AG20443 (cell line): ENCODE measurements at regions not wholly inside any gene's neighbourhood (a gene's known extent, or its start where the extent isn't known, plus 50 kb on each side); places are given as distances from the start of the nearest gene placed in this dataset.
"Not testable (repeated sequence)": the region's sequence is repeated elsewhere in the genome, so short reads cannot be mapped to it uniquely, and the experiment has no call there.

Experiments used
- DNase-seq: peaks from one replicate; pipeline ENCODE4 v3.0.0; 2012; ENCODE audit warnings: low spot score, mixed read lengths

DNA sequence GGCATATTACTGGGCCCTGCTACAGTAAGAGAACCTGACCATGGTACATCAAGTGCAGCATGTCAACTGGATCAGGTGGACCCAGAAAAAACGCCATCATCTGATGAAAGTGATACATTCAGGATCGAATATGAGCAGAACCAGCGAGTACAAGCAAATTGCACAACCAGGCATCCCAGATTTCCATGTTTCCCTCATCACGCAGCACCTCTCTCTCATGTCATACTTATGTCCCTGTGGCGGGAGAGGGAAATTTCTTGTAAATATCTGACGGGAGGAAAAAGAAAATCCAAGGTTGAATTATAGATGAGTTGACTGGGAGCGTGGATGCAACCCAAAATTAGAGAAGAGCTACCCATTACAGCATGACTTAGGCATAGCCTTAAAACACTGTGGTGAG, 608.5 kb upstream of the FAT1 start:
- no peak for DNase-seq

DNA sequence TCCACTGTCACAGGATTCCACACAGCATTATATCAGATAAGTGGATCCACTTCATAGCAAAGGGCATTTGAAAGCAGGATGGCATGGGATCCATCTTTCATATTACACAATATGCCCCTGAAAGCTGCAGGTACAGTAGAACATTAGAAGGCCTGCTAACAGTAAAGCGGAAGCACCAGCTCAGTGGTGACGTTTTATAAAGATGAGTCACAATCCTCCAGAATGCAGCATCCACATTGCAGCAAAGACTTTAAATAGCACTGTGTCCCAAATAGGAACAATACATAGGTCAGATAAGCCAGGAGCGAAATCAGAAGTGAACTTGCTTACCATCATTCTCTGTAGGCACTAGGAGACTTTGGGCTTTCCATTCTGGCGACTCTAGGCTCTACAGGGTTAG, 609.5 kb upstream of the FAT1 start:
- DNase-seq = no peak

DNA sequence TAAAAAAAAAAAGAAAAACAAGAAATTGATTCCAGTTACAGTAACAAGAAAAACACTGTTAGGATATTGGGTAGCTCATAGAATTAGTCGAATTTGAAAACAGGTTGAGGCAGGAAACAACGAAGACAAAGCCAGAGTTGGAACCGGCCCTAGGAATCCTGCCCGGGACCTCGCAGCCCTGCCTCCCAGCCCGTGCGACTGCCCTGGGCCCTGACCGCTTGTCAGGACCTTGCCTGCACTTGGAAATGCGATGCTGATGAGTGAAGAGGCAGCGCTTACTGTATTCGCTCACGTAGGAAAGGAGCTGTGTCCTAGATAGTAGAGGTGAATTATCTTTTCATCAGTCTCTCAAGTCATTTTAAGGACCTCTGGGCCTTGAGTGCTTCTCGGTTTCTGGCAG, 611.7 kb upstream of the FAT1 start:
- DNase-seq = no peak

DNA sequence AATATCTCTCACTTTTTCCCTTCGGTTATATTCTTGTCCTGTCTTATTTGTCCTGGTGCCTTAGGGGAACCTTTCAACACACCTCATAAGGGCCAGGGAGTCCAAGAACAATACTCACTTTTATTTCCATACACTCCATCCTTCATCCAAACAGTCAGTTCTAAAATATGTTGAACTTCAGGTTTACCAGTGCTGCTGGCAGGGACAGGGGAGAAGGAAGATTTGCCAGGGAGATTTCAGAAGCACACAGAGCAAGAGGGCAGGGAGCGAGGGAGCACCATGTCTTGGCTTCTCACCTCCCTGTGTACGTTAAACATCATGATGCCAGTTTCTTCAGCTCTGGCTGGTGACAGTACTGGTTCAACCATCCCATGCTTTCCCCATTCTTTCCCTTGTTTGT, 631.1 kb upstream of the FAT1 start:
- no peak for DNase-seq

DNA sequence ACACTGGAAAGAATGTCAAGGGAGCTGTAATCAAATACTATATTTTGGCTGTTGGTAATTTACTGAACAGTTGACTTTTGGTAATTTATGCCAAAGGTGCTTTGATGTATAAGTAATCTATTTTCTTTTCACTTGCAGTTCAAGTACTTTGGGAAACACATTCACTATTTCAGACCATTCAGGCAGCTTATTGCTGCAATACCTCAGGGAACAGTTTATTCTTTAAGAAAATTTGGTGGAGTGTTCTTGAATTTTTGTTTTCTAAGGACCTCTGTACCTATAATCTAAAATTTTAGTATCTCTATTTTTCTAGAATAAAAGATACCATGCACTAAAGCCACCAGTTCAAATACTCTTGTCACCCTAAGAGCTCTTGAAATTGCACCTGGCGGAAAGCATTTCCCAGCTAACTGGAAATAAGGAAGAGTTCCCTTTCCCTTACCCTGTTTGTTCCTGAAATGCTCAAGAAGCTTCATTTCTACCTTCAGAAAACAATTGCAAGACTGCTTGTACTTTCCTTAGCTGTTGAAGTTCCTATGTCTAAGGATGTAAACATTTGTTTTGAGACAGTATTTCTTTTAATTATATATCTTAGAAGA, 633.5 kb upstream of the FAT1 start:
- no peak for DNase-seq

DNA sequence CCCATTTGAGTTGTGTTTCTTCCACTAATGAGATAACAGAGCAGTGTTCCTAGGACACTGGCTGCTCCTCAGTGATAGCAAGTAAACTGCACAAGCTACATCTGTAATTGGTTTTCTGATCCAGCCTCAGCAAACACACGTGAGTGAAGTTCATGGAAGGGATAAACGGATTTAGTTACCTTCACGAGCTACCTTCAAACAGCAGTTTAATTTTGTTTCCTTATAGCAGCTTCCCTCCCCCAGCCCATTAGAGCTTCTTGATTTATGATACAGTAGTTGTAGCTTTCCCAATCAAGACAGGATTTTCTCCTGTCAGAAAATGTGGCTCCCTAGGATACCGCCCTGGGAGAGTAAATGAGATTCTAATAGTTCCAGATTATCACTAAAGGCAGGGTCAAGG, 634.2 kb upstream of the FAT1 start:
- no peak for DNase-seq

DNA sequence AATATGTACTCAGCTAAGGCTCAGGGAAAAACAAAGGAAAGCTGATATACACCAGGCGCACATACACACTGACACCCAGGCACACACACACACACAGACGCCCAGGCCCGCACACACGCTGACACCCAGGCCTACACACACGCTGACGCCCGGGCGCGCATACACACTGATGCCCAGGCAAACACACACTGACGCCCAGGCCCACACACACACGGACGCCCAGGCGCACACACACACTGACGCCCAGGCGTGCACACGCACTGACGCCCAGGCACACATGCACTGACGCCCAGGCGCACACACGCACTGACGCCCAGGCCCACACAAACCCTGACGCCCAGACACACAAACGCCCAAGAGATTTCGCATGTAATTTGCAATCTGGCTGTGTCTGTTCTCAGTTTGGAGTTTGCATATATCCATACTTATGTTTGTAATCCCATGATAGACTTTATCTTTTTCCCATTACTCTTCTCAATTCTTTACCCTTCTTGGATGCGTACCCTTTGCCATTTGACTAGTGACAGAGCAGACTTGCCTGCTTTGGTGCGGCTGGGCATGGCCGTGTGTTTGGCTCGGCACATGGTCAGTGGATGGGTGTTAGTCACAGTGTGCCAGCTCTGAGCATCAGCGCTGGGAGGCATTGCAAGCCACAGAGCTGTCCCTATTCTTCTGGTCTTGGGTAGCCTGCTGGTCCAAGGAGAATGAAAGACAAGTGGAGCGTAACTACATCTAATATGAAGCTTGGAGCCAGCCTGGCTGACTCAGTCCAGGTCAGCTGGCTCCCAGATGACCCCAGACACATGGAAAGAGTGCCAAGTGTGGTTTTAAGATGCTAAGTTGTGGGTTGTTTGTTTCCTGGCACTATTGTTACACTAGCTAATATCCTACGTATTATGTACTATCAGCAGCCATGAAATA, 632.4 kb upstream of the ZFP42 start:
- DNase-seq = no peak

DNA sequence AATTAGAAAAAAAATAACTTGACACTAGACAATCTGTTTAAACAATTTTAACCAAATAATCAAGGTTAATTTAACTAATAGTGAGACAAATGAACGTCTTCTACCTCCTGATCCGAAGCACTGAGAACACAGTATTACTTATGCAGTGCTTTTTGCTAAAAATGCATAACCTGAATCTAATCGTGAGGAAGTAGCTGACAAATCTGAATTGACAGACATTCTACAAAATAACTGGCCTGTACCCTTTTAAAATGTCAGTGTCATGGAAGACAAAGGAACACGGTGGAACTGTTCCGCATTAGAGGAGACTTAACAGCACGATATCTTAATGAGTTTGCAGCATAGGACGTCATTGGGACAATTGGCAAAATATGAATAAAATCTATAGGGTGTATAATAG, 631.2 kb upstream of the ZFP42 start:
- DNase-seq = no peak

DNA sequence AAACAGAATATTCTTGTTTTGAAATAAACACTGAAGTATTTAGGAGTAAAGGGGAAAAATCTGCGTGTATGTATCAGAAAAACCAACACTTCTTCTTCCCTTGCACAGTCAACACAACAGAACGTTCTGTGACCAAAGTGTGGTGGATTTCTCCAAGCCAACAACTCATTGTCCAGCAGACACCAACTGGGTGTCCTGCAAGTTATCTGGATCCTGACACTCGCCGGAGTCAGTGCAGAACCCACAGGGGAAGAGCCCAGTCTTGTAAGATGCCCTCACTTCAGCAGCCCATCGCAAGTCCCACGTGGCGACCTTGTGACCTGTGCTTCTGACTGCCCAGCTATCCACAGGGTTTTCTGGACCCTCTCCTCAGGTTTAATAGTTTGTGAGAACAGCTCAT, 630.7 kb upstream of the ZFP42 start:
- no peak for DNase-seq

DNA sequence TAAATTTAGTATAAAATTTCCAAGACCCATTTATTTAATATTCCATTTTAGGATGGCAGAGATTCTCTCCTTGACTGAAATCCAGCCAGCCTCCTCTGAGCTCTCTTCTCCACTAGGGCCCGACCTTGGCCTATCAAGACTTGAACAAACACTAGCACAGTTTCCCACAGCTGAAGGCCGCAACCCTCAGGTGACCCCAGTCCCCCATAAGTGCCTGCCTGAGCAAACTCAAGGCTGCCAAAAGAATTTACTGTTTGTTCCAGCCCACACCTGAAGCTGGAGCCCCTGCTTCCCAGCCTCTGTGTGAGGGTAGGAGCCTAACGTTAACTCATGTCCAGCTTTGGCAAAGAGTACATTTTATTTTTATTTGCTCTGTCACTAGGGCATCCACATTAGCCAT, 629.0 kb upstream of the ZFP42 start:
- DNase-seq = no peak

DNA sequence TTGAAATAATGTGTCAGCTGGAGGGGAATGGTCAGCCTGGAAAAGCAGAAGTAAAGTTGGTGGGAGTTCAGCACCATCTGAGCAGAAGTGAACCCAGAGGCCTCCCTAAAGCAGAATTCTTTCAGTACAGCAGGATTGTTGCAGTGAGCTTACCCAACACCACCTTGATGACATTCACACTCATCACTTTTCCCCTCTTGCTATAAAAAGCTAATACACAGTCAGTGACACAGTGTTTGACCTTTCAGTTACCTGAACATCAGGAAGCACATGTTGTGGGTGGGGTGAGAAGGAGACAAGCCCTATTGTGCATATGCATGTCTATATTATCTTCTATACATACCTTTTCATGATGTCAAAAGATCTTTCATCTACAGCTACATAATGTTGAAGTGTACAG, 624.7 kb upstream of the ZFP42 start:
- no peak for DNase-seq

DNA sequence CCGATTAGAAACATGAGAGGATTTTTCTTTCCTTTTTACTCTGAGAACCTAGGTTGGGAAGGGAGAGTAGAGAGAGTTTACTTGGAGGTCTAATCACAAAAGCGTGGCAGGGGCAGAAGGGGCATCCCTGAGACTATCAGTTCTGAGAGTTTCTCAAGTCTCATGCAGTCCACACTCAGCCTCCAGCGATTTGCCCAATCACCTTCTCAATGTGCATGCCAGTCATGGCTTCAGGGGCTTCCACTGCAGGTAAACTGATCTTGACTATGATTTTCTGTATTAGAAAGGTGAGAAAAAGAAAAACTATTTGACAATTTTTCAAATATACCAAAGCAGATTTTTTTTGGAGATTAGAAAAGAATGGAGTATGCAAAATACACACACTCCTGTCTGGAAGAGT, 617.1 kb upstream of the ZFP42 start:
- no peak for DNase-seq

DNA sequence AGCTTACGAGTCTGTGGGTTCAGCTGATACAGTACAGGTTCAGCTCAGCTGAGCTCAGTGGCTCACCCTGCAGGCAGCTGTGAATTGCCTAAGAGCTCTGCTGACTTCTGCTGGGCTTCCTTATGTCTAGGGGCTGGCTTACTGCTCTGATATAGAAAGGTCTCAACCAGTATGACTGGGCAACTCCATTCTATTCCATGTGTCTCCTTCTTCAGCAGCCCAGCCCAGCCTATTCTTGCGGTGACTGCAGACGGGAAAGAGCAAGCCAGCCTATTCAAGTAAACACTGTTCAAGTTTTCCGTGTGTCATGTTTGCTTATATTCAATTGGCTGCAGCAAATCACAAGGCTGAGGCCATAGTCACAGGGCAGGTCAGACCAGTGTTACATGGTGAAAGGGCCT, 615.4 kb upstream of the ZFP42 start:
- DNase-seq = no peak

DNA sequence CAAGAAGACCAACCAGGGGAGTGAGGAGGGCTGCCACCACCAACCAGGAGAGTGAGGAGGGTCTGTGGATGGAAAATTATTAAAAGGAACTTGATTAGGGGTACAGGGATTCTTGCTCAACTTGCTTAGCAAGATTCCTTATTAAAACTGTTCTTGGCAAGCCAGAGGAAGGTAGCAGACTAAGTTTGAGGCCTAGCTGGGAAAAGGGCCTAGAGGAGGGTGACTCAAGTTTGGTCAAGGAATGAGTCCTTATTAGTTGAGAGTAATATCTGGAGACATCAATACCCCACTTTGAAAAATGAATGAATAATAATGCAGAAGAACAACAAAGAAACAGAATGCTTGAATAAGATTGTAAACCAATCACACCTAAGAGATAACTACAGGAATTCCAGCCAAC, 612.4 kb upstream of the ZFP42 start:
- DNase-seq = no peak

DNA sequence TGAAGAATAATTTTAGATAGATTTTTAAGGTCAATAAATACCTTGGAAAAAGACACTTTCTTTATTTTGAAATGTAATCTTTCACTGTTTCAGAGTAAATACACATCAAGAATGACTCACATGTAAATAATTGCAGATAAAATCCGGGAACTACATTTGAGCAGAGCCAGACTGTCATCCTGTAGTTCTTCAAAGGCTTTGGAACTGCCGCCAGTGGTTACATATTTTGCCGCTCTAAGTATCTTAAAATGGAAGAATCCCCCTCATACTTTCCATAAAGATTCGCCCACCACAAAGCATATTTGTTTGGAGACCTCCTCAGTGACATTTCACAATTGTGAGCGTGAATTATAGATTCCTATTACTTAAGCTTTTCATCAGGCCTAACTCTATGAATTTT, 607.8 kb upstream of the ZFP42 start:
- DNase-seq = no peak

DNA sequence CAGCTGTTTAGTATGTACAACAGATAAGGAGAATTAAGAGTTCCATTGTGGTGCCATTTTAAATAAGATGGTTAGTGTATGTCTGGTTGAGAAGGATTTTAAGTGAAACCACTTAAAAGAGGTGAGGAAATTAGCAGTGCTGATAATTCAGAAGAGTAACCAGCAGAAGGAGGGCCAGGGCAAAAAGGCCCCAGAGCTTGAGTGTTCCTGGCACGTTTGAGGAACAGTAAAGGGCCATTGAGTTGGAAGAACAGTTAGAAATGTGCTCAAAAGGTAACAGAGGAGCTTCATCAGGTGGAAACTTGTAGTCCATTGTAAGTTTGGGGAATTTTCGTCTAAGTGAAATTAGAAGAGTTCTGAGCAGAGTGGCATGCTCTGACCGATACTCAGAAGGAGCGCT, 606.2 kb upstream of the ZFP42 start:
- DNase-seq = no peak

DNA sequence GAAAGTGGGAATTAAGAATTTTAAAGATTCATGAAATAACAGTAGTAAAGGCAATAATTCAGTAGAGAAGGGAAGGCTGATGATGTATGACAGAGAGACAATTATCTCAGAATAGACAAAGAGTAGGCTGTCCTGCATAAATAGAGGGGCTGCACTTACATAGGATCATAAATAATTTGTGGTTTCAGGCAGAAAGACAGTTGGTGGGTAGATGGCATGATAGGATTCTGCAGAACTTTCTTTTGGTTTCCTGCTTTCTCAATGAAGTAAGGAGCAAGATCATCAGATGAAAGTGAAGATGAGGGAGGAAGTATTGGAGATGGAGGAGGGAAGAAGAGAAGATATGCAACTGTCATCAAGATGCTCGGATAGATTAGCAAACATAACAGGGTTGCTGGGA, 604.9 kb upstream of the ZFP42 start:
- no peak for DNase-seq

DNA sequence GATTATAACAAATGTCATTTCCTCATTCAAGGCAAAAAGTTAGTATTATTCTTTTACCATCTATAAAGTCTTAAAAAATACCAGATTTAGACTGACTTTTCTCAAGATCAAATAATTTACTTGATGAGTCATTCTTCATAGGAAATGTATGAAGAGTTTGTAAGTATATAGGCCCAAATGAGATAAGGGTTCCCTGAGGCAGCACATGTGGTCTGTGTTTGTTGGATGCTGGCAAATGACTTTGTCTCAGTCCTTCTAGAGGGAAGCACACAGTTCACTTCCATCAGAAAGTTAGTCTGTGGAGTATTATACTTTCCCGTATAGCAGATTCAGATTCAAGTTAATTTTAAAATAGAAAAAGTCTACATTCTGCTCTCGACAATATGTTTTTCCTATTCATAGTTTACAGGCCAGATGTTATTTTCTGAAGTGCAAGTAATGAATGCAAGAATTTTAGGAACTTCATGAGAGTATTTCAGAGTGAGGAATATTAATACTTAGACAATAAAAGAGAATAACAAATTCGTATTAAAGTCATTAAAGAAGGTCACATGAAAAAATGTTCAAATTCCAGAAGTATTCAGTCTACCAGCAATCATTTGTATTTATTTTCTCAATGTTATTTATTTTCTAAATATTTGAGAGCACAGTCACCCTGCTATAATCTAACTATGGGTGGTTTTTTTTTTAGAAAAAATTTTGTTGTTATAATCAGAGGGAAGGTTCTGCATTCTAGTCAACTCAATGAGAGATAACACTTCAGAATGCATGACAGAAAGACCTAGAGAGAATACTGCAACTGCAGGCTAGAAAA, 601.8 kb upstream of the ZFP42 start:
- no peak for DNase-seq

DNA sequence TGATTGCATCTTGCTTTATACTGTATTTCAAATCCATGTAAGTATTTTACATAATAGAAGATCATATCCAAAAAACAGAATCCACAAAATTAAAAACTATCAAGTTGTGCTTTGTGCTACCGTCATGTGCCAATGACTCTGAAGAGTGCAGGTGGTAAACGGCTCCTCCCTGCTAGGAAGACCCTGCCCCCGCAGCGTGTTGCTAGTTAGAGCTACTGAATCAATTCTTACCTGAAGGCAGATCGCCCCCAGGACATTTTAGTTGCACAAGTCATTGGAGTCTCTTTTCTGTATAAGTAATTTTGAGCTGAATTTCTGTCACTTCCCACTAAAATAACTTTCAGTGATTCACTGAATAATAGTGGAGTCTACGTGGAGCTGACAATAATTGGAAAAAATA, 599.5 kb upstream of the ZFP42 start:
- no peak for DNase-seq

DNA sequence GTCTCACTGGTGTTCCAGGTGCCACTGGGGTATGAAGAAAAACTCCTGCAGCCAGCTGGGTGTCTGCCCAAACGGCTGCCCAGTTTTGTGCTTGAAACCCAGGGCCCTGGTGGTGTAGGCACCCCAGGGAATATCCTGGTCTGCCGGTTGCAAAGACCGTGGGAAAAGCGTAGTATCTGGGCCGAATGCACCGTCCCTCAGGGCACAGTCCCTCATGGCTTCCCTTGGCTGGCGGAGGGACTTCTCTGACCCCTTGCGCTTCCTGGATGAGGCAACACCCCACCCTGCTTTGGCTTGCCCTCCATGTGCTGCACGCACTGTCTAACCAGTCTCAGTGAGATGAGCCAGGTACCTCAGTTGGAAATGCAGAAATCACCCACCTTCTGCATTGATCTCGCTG, 587.1 kb upstream of the ZFP42 start:
- not testable (repeated sequence) for DNase-seq

DNA sequence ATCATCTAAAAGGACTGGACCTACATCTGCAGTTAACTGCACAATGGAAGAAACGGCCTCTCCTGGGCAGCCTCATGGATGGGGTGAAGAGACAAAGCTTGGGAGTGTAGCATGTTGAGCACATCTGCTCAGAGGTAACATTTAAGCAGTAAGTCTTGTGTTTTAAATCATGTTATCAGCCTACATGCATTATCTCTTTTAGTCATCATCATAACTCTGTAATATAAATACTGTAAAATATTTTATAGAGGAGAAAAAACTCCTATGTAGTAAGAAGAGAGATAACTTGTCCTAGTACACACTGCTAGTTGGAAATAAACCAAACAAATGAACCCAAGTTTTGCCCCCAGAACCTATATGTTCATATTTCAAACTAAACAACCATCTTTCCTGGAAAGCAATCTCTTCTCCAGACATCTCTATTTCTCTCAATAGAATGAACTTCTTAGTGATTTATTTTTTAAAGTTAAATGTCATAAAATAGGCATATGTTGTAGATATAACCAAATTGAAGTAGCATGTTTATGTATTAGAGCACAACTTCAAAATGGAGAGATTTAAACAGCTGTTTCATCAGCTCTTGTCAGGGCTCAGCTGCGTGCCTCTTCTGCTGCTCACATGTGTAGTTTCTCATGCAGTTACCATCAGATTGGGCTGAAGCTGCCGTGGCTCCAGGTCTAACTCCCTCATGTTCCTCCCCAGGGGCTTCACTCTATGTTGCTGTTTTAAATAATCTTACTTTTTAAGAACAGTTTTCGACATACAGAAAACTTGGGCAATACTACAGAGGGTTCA, 581.8 kb upstream of the ZFP42 start:
- no peak for DNase-seq

DNA sequence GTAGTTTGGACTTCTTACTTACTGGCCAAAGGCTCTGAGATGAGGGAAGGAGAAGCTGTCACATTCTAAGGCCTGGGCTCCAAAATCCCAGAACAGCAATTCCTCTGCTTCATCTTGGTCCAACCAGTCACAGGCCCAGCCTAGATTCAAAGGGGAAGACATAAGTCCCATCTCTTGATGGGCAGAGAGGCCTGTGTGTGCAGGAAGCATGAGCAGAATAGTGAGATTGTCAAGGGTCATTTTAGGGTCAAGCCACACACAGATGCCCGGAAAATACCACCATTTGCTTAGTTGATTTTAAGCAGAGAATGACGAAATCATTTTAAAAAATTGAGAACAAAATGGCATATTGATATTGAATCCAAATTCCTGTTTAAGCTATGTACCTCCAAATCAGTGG, 580.9 kb upstream of the ZFP42 start:
- DNase-seq = no peak
